Loucy (cell line): ENCODE measurements at regions not wholly inside any gene's neighbourhood (a gene's known extent, or its start where the extent isn't known, plus 50 kb on each side); places are given as distances from the start of the nearest gene placed in this dataset.

Experiments
- H2AFZ ChIP-seq: fragments of 200-600 bp; sonication (generic); 2 replicates; pipeline ENCODE4 v1.6.0; 2016; ENCODE audit warnings: antibody characterized with exemption, mild to moderate bottlenecking, low read length, moderate library complexity
- H3F3A ChIP-seq: fragments of 200-600 bp; 2 replicates; pipeline ENCODE4 v1.6.0; 2016; ENCODE audit warnings: antibody characterized with exemption, low read depth, mild to moderate bottlenecking
- H3K27me3 ChIP-seq: fragments of 200-600 bp; sonication (generic); 2 replicates; pipeline ENCODE4 v1.6.1; 2014; ENCODE audit warnings: low read length, mild to moderate bottlenecking; ENCODE audit not compliant: insufficient read depth, poor library complexity, severe bottlenecking
- H3K36me3 ChIP-seq: fragments of 200-600 bp; sonication (generic); 2 replicates; pipeline ENCODE4 v1.6.1; 2016; ENCODE audit warnings: low read length; ENCODE audit not compliant: insufficient read depth
- H3K4me1 ChIP-seq: fragments of 200-600 bp; sonication (generic); 2 replicates; pipeline ENCODE4 v1.5.1; 2014; ENCODE audit warnings: low read length, mild to moderate bottlenecking; ENCODE audit not compliant: insufficient read depth, poor library complexity, severe bottlenecking
- H3K4me2 ChIP-seq: fragments of 200-600 bp; sonication (generic); 2 replicates; pipeline ENCODE4 v1.6.0; 2014; ENCODE audit warnings: antibody characterized with exemption, low read length, low read depth, mild to moderate bottlenecking; ENCODE audit not compliant: poor library complexity, severe bottlenecking
- H3K4me3 ChIP-seq: fragments of 200-600 bp; sonication (generic); 2 replicates; pipeline ENCODE4 v1.5.1; 2014; ENCODE audit warnings: low read length, mild to moderate bottlenecking, mixed read lengths; ENCODE audit not compliant: poor library complexity, severe bottlenecking
- H3K79me2 ChIP-seq: fragments of 200-600 bp; sonication (generic); 2 replicates; pipeline ENCODE4 v1.6.1; 2014; ENCODE audit warnings: low read length; ENCODE audit not compliant: insufficient read depth
- H3K9ac ChIP-seq: fragments of 200-600 bp; sonication (generic); 2 replicates; pipeline ENCODE4 v1.6.0; 2014; ENCODE audit warnings: mild to moderate bottlenecking, low read depth, low read length, moderate library complexity; ENCODE audit not compliant: poor library complexity, severe bottlenecking
- H3K9me2 ChIP-seq: fragments of 200-600 bp; sonication (generic); replicated peaks from 2 replicates; pipeline ENCODE4 v1.6.1; 2016; ENCODE audit warnings: low read depth, low read length, mixed read lengths
- H3K9me3 ChIP-seq: fragments of 200-600 bp; sonication (generic); 2 replicates; pipeline ENCODE4 v1.6.1; 2014; ENCODE audit warnings: mild to moderate bottlenecking, antibody characterized with exemption, low read length, low read depth; ENCODE audit not compliant: insufficient read depth
- H4K20me1 ChIP-seq: fragments of 200-600 bp; sonication (generic); 2 replicates; pipeline ENCODE4 v1.6.0; 2014; ENCODE audit warnings: antibody characterized with exemption, low read length, mild to moderate bottlenecking; ENCODE audit not compliant: insufficient read depth, poor library complexity, severe bottlenecking
- EZH2phosphoT487 ChIP-seq: fragments of 200-600 bp; IDR thresholded peaks from 2 replicates; pipeline ENCODE4 v1.6.1; 2018; ENCODE audit warnings: antibody characterized with exemption, mild to moderate bottlenecking, moderate library complexity, borderline replicate concordance
- TF ChIP-seq, protein P1 (sequence below): fragments of 200-600 bp; sonication (generic); conservative IDR thresholded peaks from 2 replicates; pipeline ENCODE4 v1.5.1; 2014; ENCODE audit warnings: mild to moderate bottlenecking, antibody characterized with exemption, low read length

DNA sequence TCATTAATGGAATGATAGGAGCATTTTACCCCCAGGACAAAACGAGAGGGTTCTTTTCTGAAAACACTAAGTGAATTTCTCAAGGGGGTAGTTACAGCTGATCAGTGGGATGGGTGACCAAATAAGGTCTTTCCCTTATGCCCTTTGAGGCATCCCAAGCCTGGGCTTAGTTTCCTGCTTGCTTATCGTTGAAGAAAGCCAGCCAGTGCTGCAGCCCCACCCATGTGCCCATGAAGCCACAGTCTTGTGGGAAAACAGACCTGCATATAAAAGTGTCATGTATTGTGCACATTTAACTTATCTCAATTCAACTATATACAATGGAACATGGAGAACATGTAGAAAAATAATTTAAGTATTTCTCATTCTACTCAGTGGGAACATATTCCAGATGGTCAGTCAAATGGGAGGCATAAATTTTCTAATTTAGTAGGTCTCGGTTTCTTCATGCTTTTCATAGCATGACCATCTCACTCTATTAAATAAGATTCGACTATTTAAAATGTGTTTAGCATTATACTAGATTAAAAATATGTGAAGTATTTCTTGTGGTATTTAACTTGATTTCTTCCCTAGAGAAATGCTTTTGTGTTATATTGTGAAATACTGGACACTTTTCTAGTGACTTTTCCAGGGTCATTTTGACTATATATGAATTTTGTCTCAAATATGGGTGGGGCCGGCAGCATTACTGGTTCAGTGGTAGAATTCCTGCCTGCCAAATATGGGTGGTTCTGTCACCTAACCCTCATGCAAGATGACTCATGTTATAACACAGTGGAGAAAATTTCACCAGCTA lies 189.7 kb upstream of the SGCD start:
- Histone ChIP-seq H3K9ac (no peak overlapping the region), H3K27me3 (no peaks in the 10 kb centered on the region), H3K9me2 (no peaks in the 10 kb centered on the region), H2AFZ (no peak overlapping the region), H4K20me1 (no peaks in the 10 kb centered on the region), H3K79me2 (no peaks in the 10 kb centered on the region), H3K4me3 (no peak overlapping the region), H3K4me1 (no peaks in the 10 kb centered on the region), H3K4me2 (no peak overlapping the region), H3F3A (no peaks in the 10 kb centered on the region), H3K36me3 (no peaks in the 10 kb centered on the region), H3K9me3 (no peaks in the 10 kb centered on the region)
- TF ChIP-seq, protein P1, sequence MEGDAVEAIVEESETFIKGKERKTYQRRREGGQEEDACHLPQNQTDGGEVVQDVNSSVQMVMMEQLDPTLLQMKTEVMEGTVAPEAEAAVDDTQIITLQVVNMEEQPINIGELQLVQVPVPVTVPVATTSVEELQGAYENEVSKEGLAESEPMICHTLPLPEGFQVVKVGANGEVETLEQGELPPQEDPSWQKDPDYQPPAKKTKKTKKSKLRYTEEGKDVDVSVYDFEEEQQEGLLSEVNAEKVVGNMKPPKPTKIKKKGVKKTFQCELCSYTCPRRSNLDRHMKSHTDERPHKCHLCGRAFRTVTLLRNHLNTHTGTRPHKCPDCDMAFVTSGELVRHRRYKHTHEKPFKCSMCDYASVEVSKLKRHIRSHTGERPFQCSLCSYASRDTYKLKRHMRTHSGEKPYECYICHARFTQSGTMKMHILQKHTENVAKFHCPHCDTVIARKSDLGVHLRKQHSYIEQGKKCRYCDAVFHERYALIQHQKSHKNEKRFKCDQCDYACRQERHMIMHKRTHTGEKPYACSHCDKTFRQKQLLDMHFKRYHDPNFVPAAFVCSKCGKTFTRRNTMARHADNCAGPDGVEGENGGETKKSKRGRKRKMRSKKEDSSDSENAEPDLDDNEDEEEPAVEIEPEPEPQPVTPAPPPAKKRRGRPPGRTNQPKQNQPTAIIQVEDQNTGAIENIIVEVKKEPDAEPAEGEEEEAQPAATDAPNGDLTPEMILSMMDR: no peak
- TF ChIP-seq EZH2phosphoT487: no peak

DNA sequence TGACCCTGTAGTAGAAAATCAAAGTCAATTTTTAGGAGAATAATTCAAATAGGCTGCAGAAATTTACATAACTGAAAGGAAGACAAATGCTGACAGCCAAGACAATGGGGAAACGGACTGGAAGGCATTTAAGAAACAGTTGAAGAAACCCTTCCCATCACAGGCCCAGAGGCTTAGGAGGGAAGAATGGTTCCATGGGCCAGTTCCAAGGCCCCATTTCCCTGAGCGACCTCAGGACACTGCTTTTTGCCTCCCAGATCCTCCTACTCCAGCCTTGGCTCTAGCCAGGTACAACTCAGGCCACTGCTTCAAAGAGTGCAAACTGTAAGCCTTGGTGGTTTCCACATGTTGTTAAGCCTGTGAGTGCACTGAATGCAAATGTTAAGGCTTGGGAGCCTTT lies 184.1 kb upstream of the SGCD start:
- TF ChIP-seq, protein P1: no peak
- TF ChIP-seq EZH2phosphoT487: no peak
- no peak overlapping the region for H3K4me2 ChIP-seq
- H3K9ac ChIP-seq: no peak overlapping the region
- H4K20me1 ChIP-seq: no peaks in the 10 kb centered on the region
- no peaks in the 10 kb centered on the region for H3F3A ChIP-seq
- H3K4me3 ChIP-seq: no peak overlapping the region
- H2AFZ ChIP-seq: no peak overlapping the region
- H3K27me3 ChIP-seq: no peaks in the 10 kb centered on the region
- H3K79me2 ChIP-seq: no peaks in the 10 kb centered on the region
- H3K9me2 ChIP-seq: no peaks in the 10 kb centered on the region
- no peaks in the 10 kb centered on the region for H3K4me1 ChIP-seq
- H3K36me3 ChIP-seq: no peaks in the 10 kb centered on the region
- H3K9me3 ChIP-seq: no peaks in the 10 kb centered on the region; the same call in 1 of the 2 replicates

DNA sequence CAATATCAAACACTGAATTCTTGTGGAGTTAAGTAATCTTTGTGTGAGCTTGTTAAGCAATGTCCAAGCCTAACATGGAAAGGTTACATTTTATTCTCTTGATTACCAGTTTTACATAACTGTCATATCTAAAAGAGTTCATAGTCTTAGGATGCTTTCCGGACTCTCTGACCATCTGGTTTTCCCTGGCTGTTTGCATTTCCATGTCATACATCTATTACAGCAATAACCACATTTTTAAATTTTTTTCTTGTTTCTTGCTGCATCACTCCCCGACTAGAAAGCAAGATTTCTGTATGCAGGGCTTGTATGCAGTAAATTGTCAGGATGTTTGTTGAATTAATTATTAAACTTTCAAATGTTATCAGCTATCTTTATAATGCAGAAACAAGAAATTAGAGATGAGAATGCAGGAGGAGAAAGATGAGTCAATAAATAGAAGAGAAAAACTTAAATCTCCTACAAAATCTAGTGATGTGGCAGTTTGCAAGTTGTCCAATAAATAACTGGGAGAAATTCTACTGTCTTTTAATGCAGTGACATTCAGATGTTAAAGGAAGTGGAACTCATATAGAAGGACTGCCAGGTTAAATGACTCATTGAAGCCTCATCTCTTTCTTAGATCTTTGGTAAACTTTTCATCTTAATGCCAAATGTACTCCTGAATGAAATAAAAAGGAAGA lies 179.6 kb upstream of the SGCD start:
- no peak overlapping the region for H3K4me3 ChIP-seq
- H2AFZ ChIP-seq: no peak overlapping the region
- H3K9ac ChIP-seq: no peak overlapping the region
- no peaks in the 10 kb centered on the region for H3F3A ChIP-seq
- TF ChIP-seq, protein P1: no peak
- TF ChIP-seq EZH2phosphoT487: no peak
- no peaks in the 10 kb centered on the region for H3K9me2 ChIP-seq
- no peaks in the 10 kb centered on the region for H3K79me2 ChIP-seq
- no peaks in the 10 kb centered on the region for H4K20me1 ChIP-seq
- no peaks in the 10 kb centered on the region for H3K4me1 ChIP-seq
- no peaks in the 10 kb centered on the region for H3K27me3 ChIP-seq
- H3K36me3 ChIP-seq: no peaks in the 10 kb centered on the region
- no peaks in the 10 kb centered on the region; the same call in 1 of the 2 replicates for H3K9me3 ChIP-seq
- H3K4me2 ChIP-seq: no peak overlapping the region
